Ovary (tissue), 7 donors: ENCODE measurements at regions not wholly inside any gene's neighbourhood (a gene's known extent, or its start where the extent isn't known, plus 50 kb on each side); places are given as distances from the start of the nearest gene placed in this dataset.
"Not testable (repeated sequence)": the region's sequence is repeated elsewhere in the genome, so short reads cannot be mapped to it uniquely, and the experiment has no call there.

Experiments
- DNase-seq, 5 donors: peaks; one replicate each; pipeline ENCODE4 v3.0.0-alpha.2; 2019 to 2020
- H3K27ac ChIP-seq, 2 donors: fragments of 200-600 bp; one replicate each; pipeline versions ENCODE4 v1.5.1 to v1.8.0; 2019 to 2022
- H3K27me3 ChIP-seq: fragments of 200-600 bp; one replicate; pipeline ENCODE4 v1.8.0; 2022
- H3K36me3 ChIP-seq: fragments of 200-600 bp; sonication (generic); one replicate; pipeline ENCODE4 v1.5.1; 2019
- H3K4me1 ChIP-seq: one replicate; pipeline ENCODE4 v1.8.1; 2013; ENCODE audit warnings: mild to moderate bottlenecking, moderate library complexity; ENCODE audit not compliant: insufficient read depth
- H3K4me3 ChIP-seq: fragments of 200-600 bp; sonication (generic); one replicate; pipeline ENCODE4 v1.5.1; 2017
- H3K9me3 ChIP-seq, 2 donors: fragments of 200-600 bp in 1 of 2; sonication (generic) in 1 of 2; one replicate each; pipeline versions ENCODE4 v1.5.1 to v1.8.1; 2013 to 2019; ENCODE audit warnings: mild to moderate bottlenecking in 1 of 2, moderate library complexity in 1 of 2
- EP300 ChIP-seq: sonication (generic); formaldehyde crosslinking; IDR thresholded peaks from one replicate; pipeline ENCODE4 v1.6.1; 2017; ENCODE audit warnings: antibody characterized with exemption
- POLR2A ChIP-seq: fragments of 450-650 bp; IDR thresholded peaks from one replicate; pipeline ENCODE4 v1.6.1; 2017; ENCODE audit warnings: antibody characterized with exemption, mild to moderate bottlenecking, moderate library complexity
- WGBS, 3 donors: extraction: QIAGEN DNeasy Blood & Tissue Kit in 1 of 3; methylation state at CpG; one replicate each; pipeline versions ENCODE4 v1.1.5 to v1.1.7; 2013 to 2017; 5-methylcytosine and 5-hydroxymethylcytosine counted together
- intact Hi-C, 4 donors: fragments of 100-400 bp; cut with DNase I; formaldehyde crosslinking; loops; one replicate each; pipeline versions ENCODE4 v1.11.0 to v1.15.1; 2022 to 2023
- TF ChIP-seq, protein P1 (sequence below), 3 donors: fragments of 450-650 bp in 2 of 3; fragments of 200-600 bp in 1 of 3; IDR thresholded peaks; one replicate each; pipeline versions ENCODE4 v1.5.1 to v1.8.0; 2016 to 2022; ENCODE audit warnings: antibody characterized with exemption in 3 of 3, mild to moderate bottlenecking in 1 of 3
- donor health status: DM: no; HTN: no; CAD: no; lungs with moderate emphysema.
- donor health status: DM: no; HTN: no; CAD: no.
- donor health status: Bipolar disorder and iron deficiency.
- donor health status: DM: no; HTN: no; CAD: no.
- donor health status: DM: yes; HTN: yes; CAD: no.

DNA sequence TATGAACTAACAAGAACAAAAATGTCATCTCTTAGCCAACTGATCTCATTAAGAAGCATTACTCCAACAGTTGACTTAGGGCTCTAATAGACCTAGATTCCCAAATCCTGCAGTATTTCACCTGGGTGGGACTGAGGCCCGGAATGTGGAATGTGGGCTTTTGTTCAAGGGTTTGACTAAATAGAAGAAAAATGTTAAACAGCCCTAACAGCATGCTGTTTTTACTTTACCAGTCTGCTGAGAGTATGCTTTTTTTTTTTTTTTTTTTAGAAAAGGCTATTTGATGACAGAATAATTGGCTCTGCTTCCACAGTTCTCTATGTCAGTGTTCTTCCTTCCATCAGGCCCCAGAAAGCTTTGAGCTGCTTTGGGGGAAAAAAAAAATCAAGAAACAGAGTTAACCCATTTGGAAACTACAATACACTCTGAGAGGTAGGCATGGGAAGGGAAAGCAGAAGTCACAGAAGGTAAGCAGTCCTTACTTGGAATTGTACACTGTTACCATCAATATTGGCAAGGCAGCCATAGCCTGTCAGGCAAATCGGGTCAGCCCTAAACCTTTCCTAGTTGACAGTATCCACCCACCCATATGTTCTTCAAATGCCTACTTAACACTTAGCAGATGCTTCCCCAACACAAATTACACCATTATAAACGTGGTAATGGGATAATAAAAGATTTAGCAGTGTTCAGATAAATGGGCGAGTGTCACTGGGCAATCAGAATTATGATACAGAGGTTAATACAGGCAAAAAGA, 224.2 kb downstream of the CNTN3 start:
- H3K27me3 ChIP-seq: no peaks in the 10 kb centered on the region
- no peaks in the 10 kb centered on the region for H3K36me3 ChIP-seq
- H3K4me3 ChIP-seq: no peak overlapping the region
- DNase-seq: no peak
- H3K4me1 ChIP-seq: no peaks in the 10 kb centered on the region
- intact Hi-C loops: no loop called here
- H3K9me3 ChIP-seq: no peaks in the 10 kb centered on the region
- 32 to 35% (median 34%) methylated on average over 4 of the region's 4 CpGs for WGBS, 3 donors
- no peak overlapping the region for H3K27ac ChIP-seq
- TF ChIP-seq EP300 (no peak), POLR2A (no peak)
- TF ChIP-seq, protein P1, sequence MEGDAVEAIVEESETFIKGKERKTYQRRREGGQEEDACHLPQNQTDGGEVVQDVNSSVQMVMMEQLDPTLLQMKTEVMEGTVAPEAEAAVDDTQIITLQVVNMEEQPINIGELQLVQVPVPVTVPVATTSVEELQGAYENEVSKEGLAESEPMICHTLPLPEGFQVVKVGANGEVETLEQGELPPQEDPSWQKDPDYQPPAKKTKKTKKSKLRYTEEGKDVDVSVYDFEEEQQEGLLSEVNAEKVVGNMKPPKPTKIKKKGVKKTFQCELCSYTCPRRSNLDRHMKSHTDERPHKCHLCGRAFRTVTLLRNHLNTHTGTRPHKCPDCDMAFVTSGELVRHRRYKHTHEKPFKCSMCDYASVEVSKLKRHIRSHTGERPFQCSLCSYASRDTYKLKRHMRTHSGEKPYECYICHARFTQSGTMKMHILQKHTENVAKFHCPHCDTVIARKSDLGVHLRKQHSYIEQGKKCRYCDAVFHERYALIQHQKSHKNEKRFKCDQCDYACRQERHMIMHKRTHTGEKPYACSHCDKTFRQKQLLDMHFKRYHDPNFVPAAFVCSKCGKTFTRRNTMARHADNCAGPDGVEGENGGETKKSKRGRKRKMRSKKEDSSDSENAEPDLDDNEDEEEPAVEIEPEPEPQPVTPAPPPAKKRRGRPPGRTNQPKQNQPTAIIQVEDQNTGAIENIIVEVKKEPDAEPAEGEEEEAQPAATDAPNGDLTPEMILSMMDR (IDR thresholded peaks at IDR 0.05): no peak

DNA sequence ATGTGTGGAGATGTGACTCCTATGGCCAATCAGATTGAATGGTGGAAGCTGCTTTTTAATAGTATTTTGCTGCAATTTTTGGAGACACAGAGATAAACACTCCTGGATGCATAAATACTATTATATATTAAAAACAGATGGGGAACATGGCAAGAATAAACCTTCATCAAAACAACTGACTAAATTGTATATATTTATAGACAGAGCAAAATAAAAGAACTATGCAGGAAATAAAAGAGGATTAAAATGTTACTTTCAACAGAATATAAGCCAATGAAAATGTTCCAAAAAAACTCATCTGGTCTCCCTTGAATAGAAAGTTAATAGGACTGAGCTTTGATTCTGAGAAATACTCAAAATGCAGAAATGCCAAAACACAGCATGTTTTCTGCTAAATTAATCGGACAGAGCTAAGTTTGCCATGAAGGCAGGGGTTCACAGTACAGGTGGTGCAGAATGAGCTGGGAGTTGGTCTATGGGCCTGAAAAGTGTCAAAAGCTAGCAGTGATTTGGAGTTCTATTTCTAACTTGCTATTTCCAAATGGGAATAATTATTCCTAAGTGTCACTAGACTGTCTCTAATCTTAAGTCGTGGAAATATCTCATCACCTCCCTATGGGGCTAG, 227.2 kb downstream of the CNTN3 start:
- intact Hi-C loops: no loop called here
- no peaks in the 10 kb centered on the region for H3K4me1 ChIP-seq
- no peaks in the 10 kb centered on the region for H3K36me3 ChIP-seq
- 24 to 31% (median 25%) methylated on average over 2 of the region's 2 CpGs for WGBS, 3 donors
- H3K27ac ChIP-seq: no peak overlapping the region
- no peak for TF ChIP-seq EP300
- TF ChIP-seq, protein P1 (IDR thresholded peaks at IDR 0.05): no peak
- no peak for TF ChIP-seq POLR2A
- no peak overlapping the region for H3K4me3 ChIP-seq
- no peaks in the 10 kb centered on the region for H3K9me3 ChIP-seq
- no peaks in the 10 kb centered on the region for H3K27me3 ChIP-seq
- DNase-seq: no peak

DNA sequence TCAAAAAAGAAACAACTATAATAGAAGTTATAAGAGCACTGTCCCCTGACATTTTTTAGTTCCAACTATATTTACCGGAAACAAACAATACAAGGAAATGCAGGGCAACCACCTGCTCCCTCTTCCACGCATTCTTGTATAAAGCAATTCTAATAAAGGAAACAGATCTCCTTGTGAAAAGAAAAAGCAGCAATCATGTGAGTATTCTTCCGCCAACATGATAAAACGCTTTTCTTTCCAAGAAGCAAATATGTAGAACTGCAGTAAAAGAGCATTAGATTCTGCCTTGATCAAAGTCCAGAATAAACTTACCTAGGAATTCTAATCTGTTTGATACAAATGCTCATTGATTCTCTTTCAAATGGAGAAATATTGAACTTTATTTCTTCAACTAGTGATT, 230.3 kb downstream of the CNTN3 start:
- WGBS, 3 donors: 70 to 78% (median 76%) methylated on average over 4 of the region's 4 CpGs
- Histone ChIP-seq H3K27me3 (no peaks in the 10 kb centered on the region), H3K4me3 (no peak overlapping the region), H3K9me3 (no peaks in the 10 kb centered on the region), H3K4me1 (no peaks in the 10 kb centered on the region), H3K27ac (no peak overlapping the region), H3K36me3 (no peaks in the 10 kb centered on the region)
- TF ChIP-seq EP300 (no peak), POLR2A (no peak)
- TF ChIP-seq, protein P1 (IDR thresholded peaks at IDR 0.05): no peak
- intact Hi-C loops: no loop called here
- no peak for DNase-seq

DNA sequence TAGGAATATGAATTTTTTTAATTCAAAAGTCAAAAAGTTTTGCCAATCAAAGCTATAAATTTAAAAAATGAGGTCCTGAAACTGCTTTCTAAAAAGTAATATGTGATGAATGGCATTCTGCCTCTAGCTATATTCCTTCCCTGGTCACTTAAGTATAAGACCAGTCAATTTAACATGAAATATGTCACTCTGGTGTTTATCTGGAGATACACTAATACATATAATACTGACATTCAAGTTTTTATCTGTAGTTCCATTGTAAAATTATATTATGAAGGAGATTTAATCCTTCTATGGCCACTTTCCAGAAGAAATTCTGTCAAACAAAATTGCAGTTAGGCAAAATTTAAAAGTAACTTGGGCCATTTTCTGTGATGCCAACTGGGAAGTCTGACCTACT, 236.8 kb downstream of the CNTN3 start:
- H3K27ac ChIP-seq: no peak overlapping the region
- no peak for TF ChIP-seq POLR2A
- TF ChIP-seq EP300: no peak
- TF ChIP-seq, protein P1 (IDR thresholded peaks at IDR 0.05): no peak
- no peaks in the 10 kb centered on the region for H3K27me3 ChIP-seq
- H3K36me3 ChIP-seq: no peaks in the 10 kb centered on the region
- no peak for DNase-seq
- intact Hi-C loops: no loop called here
- no peaks in the 10 kb centered on the region for H3K4me1 ChIP-seq
- no peaks in the 10 kb centered on the region for H3K9me3 ChIP-seq
- no peak overlapping the region for H3K4me3 ChIP-seq

DNA sequence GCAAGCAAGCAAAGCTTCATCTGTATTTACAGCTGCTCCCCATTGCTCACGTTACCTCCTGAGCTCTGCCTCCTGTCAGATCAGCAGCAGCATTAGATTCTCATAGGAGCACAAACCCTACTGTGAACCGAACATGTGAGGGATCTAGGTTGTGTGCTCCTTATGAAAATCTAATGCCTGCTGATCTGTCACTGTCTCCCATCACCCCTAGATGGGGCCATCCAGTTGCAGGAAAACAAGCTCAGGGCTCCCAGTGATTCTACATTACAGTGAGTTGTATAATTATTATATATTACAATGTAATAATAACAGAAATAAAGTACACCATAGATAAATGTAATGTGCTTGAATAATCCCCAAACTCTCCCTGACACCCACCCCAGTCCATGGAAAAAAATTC, 238.1 kb downstream of the CNTN3 start:
- H3K4me1 ChIP-seq, H3K27me3 ChIP-seq, H3K9me3 ChIP-seq, H3K36me3 ChIP-seq, intact Hi-C loops, H3K4me3 ChIP-seq, H3K27ac ChIP-seq, DNase-seq: not testable (repeated sequence)
- WGBS, 3 donors: 83 to 92% (median 88%) methylated on average over 2 of the region's 2 CpGs
